NOMO-1 (cell line): ENCODE measurements at regions not wholly inside any gene's neighbourhood (a gene's known extent, or its start where the extent isn't known, plus 50 kb on each side); places are given as distances from the start of the nearest gene placed in this dataset.

Experiments used
- DNase-seq, 2 experiments: peaks; one replicate each; lab custom pipeline; 2025; ENCODE audit not compliant: unreplicated experiment in 2 of 2; lab: John Stamatoyannopoulos, UW

DNA sequence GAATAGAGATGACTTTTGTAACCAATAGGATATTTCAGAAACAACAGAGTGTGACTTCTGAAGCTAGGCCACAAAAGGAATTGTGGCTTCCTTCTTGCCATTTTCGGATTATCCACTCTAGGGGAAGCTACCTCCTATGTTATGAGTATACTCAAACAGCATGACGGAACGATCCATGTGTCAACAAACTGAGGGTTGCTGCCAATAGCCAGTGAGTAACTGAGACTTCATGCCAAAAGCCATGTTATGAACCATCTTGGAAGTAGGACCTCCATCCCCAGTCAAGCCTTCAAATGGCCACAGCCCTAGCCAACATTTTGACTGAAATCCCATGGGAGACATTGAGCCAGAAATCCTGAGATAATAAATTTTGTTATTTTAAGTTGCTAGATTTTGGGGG, 69.0 kb upstream of the IL6 start:
- DNase-seq: no peak

DNA sequence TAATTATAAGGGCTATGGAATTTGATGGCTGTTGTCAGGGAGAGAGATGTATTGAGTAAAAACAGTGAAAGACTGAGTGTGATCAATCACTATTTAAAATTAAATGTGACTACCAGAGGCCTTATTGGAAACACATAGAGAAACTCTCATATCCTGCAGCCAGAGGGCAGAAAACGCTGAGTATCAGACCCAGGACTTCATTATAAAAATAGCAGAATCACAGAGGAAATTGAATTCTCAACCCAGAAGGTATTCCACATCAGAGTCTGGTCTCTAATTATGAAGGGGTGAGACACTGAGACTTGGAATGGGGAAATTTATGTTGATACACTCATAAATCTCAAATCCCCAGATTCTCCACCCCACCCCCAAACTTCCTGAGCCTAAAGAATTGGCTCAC, 69.5 kb upstream of the IL6 start:
- DNase-seq: no peak

DNA sequence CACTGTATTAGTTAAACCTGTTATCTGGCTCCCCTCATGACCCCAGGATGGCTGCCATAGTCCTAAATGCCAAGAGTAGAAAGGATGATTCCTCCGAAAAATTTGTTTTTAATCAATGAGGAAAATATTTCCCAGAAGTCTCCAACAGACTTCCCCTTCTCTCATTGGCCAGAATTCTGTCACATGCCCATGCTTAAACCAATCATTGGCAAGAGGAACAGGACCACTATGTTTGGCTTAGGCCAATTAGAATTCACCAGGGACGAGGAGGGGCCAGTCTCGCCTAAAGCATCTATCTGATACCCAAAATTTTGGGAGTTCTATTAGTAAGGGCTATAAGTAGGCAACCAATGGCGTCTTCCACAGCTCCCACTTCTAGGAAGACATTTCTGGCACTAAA, 71.2 kb upstream of the IL6 start:
- no peak for DNase-seq

DNA sequence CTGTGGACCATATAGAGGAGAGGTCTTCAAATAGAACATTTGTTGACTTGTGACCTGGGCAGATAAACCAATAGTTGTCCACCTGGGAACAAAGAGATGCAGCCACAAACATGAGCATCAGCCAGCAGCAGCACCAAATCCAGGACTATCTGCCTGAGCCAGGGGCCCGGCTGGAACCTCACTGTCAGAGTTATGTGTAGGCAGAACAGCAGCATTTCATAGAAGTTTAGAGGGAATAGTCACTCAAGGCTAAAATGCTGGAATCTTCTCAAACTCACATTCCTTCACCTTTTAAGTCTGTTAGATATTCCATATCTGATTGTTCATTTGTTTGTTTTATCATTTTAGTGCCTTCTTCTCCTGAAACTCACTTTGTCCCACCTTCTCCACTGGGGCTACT, 72.2 kb upstream of the IL6 start:
- no peak for DNase-seq

DNA sequence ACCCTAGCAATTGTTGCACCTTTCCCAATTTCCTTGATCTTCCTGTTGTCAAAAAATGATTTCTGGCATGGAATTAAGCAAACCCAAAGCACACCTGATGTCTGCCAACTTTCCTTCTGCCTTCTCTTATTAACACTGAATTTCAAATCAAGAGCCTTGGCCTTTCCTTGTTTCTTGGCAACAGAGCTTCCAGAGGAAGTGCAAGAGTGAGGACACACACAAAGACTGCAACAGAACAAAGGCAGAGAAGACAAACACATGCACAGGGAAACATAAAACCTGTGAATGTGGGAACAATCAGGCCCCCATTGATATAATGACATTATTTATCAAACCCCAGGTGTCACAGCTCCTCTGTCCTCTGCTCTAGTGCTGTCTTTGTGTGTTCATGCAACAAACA, 73.0 kb upstream of the IL6 start:
- DNase-seq: no peak

DNA sequence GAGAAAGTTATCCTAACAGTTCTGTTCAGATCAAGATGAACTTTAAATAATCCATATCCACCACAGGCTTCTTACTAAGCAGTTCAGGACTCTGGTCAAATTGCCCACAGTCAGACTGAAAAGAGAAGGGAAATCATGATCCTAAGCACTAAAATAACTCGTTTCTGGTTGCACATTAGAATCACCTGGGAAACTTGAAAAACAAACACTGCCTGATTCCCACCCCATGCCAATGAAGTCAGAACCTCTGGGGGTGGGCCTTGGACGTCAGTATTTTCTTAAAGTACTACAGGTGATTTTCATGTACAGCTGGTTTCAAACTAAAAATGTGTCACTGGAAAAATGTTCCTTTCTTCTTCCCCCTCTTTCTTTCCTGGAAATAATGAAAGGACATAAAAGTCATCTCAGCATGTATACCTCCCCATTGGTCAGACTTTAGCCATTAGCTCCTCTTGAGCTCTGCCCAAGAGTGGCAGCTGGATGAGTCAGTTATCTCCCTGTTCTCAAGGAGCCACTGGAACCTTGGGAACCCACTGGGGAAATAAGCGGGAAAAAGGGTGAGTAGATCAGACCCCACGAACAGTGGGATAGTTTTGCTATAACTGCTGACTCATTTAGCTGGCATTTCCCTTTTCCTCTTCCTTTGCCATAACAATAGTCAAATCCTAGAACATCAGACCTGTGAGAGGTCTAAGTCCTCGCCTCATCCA, 75.3 kb upstream of the IL6 start:
- no peak for DNase-seq

DNA sequence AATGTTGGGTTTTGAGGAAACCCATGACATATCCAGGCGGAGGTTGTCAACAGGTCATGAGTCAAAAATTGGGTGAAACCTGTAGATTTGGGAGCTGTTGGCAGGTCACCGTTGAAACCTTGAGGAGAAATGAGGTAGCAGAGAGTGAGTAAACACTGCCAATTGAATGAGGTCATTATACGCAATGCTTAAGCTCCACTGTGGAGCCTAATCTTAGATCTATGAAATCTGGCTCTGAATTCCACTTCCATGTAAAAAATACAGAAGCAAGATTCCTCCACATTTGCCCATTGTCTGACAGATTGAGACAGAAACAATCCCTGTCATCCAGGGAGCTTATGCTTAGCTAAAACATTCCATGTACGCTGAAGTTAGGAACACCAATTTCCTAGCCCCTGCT, 76.0 kb upstream of the IL6 start:
- no peak for DNase-seq

DNA sequence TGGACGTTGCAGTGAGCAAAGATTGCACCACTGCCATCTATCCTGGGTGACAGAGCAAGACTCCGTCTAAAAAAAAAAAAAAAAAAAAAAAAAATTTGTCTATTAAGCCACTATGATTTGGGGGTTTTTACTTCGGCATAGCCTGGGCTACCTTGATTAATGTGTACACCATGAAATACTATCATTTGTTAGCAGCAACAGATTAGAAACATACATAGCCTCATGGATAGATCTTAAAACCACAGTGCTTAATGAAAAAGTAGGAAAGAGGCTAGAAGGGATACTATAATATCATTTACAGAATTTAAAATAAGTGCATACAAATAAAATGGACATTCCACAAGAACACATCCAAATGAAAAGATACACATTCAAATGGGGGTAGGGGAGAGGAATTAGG, 77.3 kb upstream of the IL6 start:
- DNase-seq: no peak

DNA sequence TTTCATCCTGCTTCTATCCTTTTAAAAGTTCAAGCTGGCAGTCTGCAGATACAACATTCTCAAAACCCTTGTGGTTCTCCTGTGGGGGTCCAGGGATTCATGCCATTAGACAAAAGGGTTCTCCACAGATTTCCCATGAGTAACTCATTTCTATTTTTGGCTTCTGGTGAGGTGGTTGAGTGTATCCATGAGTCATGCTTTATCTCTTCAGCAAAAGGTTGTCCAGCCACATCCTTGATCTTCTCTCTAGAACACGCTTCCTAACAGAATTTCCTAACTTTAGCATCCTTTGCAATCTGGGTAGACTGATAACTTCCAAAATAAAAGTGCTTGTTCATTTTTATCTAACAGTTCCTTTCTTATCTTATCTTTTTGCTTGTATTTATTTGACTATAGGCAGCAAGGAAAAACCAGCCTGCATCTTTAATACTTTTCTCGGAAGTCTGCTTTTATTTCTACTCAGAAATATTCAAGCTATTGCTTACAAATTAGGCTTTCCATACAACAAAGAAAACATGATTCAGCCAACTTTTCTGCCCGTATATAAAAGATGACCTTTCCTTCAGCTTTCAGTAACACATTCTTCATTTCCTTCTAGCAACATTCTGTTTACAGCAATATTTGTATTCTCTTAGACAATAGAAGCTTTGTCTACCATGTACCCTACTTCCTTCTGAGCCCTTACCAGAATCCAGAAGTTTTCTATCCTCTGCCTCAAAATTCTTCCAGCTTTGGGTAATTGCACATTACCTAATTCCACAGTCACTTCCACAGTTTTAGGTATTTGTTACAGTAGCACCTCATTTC, 79.3 kb upstream of the IL6 start:
- DNase-seq: no peak

DNA sequence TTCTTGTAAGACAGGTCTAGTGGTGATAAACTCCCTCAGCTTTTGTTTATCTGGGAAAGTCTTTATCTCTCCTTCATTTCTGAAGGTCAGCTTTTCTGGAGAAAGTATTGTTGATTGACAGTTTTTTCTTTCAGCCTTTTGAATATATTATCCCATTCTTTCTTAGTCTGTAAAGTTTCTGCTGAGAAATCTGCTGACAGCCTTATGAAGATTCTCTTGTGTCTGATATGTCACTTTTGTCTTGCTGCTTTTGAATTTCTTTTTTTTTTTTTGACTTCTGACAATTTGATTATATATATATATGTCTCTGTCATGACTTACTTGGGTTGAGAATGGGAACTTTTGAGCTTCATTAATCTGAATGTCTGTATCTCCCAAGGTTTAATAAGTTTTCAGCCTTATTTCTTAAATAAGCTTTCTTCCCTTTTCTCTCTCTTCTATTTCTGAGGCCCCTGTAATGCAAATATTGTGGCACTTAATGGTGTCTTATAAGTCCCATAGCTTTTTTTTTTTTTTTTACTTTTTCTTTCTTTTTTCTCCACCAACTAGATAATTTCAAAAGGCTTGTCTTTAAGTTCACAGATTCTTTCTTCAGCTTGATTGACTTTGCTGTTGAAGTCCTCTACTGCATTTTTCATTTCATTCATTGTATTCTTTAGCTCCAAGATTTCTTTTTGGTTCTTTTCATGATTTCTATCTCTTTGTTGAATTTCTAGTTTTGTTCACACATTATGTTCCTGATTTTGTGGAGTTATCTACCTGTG, 81.4 kb upstream of the IL6 start:
- DNase-seq: no peak

DNA sequence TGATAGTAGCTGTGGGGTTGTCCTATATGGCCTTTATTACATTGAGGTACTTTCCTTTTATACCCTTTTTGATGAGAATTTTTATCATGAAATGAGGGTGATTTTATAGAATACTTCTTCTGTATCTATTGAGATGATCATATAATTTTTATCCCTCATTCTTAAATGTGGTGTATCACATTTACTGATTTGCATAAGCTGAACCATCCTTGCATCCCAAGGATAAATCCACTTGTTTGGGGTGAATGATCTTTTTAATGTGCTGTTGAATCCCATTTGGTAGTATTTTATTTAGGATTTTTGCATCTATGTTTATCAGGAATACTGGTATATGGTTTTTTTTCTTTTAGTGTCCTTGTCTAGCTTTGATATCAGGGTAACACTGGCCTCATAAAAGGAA, 84.5 kb upstream of the IL6 start:
- no peak for DNase-seq

DNA sequence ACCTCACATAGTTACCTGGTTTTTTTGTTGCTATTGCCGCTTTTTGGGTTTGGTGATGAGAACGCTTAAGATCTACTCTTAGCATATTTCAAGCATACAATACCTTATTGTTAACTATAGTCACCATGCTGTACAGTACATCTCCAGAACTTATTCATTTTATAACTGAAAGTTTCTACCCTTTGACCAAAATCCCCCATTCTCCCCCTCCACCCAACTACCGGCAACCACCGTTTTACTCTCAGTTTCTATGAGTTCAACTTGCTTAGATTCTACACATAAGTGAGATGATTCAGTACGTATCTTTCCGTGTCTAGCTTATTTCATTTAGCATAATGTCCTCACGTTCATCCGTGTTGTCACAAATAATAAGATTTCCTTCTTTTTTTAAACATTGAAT, 86.7 kb upstream of the IL6 start:
- DNase-seq: no peak

DNA sequence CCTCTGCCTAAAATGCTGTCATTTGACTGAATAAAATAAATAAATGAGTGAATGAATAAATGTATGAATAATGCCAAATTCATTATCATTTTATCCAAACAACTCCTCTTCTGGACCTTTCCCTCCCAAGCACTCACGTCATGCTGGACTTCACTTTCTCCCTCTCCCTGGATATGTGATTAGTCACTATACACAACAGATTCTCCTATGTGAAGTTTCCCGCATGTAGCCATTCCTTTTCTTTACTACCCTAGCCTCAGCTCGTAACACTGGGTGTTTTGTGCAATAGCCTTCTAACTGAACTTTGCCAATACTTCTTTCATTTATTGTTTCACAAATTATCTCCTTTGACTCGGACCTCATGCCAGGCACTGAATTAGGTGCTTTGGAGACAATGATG, 87.6 kb upstream of the IL6 start:
- DNase-seq: no peak

DNA sequence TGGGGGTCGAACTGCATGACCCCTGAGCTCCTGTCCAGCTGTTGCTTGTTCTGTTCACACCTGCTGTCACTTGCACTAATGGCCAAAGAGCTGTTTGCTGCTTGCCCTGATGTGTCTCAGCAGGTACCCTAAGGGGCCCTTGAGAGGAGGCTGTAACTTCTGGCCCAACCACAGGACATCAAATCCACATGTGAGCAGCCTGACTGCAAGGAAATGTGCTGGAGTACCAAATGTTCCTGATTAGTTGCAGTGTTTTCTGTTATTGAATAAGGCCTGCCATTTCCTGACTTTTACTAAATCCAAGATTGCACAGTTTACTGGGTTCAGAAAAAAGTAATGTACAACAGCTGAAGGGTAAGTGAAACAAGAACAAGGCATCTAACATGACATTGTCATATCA, 91.7 kb upstream of the IL6 start:
- DNase-seq: no peak

DNA sequence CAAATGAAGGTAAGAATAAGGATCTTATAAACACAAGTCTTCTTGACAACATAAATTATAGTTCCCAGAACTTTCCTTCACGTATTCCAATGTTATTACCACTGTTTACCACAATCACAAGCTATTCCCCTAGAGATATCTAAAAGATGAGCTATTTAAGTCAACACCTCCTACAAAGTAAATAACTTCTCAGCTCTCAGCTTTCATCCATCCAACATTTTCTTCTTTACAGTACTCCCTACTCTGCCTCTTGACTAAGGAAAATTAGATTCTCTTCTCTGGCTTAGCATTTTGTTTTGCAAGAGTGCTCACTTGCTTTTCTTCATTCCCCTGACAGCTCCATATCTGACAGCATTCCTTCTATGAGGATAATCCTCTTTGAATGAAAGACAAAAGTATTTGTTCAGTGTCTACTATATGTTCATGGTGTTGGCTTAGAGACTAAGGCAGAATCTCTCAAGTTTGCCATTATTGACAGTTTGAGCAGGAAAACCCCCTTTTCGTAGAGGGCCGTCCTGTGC, 93.0 kb upstream of the IL6 start:
- DNase-seq: no peak

DNA sequence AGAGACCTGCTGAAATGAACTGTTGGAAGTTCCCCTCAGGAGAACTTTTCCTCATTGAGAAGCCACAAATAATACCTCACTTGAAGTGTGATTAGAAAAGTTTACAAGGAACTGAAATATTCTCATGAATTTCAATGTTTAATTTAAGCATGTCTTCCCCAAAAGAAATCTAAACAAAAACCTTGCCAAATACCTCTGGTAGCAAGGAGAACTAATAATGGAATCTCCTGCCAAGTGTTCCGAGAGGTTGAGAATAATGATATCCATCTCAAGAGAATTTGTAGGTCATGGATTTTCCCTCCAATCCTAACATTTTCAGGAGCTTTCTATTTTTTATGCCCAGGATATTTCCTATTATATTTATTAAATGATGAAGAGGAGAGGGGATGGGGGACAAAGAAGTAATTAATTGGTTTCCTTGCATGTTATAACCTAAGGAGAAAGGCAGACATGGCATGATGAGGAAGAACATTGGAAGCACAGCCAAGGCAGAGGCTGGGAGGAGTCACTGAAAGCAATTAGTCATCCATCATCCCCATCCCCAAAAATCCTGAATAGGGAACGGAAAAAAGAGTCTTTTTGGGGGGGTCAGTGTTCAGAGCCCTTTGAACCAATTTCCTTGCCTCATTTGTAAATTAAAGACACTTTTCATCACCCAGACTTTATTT, 93.6 kb upstream of the IL6 start:
- no peak for DNase-seq

DNA sequence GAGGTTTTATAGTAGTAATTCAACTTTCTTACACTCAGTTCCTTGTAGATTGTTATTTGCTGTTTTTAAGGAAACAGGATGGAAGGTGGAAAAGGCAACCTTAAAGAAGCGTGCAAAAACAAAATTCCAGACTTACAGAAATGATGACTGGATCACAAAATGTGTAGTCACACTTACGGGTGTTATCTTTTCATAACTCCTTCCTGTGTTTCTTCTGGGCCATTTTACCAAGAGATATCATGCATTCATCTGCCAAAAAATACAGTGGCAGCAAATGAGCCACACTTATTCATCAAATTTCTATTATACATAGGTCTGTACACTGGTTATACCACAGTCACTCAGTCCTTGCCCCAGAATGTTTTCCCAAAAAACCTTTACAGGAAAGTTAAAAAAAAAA, 94.3 kb upstream of the IL6 start:
- no peak for DNase-seq

DNA sequence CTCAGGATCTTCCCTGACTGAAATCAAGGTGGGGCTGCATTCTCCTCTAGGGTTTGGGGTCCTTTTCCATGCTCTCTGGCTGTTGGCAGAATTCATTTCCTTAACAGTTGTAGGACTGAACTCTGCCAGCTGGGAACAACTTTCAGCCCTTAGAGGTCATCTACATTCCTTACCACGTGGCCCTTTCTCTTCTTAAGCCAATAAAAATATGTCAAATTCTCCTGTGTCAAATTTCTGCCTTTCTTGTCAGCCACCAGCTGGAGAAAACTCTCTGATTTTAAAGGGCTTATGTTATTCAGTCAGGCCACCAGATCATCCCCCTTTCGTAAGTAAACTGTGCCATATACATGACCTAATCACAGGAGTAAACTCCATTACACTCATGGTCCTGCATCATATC, 95.3 kb upstream of the IL6 start:
- DNase-seq: no peak

DNA sequence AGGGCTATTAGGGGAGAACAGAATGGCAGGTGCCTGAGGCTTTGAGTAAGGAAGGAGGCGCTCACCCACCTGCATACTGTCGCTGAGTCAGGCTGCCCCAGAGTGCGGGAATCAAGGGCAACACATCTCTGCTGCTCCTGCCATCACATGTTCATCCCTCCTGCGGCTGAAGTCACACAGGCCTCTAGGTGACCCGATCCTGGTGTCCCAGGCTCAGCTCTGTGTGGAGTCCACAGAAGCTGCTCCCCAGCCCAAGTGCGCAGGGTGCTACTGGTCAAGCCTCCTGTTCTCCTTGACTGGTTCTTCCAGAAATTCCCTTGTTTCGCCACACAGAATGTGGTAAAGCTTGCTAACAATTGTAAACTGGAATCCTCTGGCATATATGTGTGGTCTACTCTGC, 96.9 kb upstream of the IL6 start:
- no peak for DNase-seq

DNA sequence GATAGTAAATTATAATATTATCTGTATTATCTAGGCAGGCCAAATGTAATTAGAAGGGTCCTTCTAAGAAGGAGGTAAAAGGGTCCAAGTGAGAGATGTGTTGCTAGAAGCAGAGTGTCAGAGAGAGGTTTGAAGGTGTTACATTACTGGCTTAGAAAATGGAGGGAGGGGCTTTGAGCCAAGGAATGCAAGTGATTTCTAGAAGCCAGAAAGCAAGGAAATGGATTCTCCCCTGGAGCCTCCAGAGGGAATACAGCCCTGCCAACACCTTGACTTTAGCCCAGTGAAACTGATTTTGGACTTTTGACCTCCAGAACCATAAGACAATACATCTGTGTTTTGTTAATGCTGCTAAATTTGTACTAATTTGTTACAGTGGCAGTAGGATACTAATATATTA, 97.9 kb upstream of the IL6 start:
- no peak for DNase-seq

DNA sequence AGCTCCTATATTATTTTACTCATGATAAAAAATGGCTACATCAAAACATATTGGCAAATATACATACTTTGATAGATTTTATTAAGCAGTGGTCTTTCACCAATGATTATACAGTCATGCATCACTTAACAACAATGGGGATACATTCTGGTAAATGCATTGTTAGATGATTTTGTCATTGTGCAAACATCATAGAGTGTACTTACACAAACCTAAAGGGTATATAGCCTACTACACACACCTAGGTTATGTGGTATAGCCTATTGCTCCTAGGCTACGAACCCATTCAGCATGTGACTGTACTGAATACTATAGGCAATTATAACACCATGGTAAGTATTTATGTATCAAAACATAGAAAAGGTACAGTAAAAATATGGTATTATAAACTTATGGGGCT, 98.9 kb upstream of the IL6 start:
- no peak for DNase-seq
